ENCODE measurements at regions not wholly inside any gene's neighbourhood (a gene's known extent, or its start where the extent isn't known, plus 50 kb on each side); places are given as distances from the start of the nearest gene placed in this dataset.
"Not testable (repeated sequence)": the region's sequence is repeated elsewhere in the genome, so short reads cannot be mapped to it uniquely, and the experiment has no call there.

DNA sequence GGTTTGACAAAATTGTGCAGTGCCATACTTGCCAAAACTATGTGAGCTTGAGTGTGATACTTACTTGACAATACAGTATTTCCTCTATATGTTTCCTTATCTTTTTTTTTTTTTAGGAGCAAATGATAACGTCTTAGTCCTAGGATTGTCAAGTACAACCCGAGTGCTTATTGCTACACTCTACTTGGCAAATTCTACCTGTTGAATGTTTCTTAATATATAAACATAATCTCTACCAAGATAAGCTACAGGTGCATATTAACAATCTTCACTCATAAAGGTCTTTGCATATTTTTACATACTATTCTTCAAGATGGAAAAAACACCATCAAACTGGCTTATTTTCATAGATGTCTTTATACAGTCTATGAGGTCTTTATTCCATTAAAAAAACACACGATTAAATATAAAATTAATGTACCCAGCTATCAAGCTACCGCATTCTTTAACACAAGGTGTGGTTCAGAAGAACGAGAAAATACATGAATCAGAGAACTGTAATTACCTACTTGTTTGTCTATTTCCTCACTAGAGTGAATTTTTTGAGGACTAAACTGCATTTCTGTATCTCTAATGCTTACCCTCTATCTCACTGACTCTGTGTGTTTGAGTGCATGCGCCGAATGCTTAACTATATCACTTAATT lies 76.1 kb upstream of the PDSS1 start:
- DNase-seq (ENCODE audit: low read depth in 2 of 3, low spot score in 1 of 3) = no peak

DNA sequence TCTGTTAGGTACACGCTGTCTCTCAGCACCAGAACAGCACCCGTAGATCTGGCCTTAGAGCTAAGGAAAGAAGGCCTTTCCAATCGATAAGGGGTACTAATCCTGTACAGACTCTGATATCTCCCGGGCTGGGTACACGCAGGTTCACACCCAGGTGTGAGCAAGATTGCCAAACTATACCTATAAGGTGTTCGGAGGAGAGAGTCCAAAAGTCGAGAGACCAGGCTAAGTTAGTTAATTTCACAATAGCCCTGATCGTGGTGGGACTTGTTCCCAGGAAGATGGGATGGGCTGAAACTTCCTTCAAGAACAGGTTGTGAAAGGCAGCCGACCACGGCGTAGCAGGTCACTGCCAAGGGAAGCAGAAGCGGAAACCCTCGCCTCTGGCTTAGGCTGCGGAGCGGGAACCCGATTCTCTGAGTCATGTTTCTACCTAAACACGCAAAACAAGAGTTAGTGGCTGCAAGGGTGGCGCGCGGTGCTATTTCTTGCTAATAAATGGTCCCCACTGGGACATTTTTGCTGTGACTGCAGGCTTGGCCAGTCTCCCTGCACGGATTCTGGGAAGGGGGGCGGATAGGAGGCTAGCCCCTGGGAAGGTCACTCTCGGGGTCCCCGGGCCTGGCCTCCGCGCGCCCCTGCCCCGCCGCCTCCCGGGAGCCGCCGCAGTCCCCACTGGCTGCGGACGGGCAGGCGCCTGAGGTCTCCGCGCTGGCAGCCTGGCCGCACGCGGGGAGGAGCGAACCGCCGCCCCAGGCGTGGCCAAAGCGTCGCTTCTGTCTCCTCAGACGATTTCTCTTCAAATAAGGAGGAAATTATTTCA lies 75.4 kb upstream of the PDSS1 start:
- DNase-seq (ENCODE audit: low read depth in 2 of 3, low spot score in 1 of 3) = peak in 2 of 3 donors; percentile 9 to 22

DNA sequence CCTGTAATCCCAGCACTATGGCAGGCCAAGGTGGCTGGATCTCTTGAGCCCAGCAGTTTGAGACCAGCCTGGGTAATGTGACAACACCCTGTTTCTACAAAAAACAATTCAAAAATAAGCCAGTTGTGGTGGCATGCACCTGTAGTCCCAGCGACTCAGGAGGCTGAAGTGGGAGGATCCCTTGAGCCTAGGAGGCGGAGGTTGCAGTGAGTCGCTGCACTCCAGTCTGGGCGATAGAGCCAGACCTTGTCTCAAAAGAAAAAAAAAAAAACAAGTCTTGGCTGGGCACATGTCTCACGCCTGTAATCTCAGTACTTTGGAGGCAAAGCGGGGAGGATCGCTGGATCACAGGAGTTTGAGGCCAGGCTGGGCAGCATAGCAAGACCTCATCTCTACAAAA lies 74.6 kb upstream of the PDSS1 start:
- DNase-seq (ENCODE audit: low read depth in 2 of 3, low spot score in 1 of 3) = no peak

DNA sequence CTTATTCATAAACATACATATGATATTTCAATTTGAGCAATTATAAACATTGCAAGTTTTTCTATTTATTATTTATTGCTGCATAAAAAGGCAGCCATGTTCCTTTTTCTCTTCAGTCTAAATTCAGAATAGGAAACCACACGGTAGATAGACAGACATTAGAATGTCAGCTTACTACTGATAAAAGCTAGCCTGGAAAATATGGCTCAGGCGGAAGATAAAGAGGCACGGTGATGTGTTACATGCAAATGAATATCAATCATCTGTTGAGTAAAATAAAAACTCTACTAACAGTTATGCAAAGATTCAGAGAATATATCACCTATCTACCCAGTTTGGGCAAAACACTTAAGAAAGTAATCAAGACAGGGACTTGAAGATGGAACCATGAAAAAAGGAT lies 73.5 kb upstream of the PDSS1 start:
- no peak for DNase-seq (ENCODE audit: low read depth in 2 of 3, low spot score in 1 of 3)

DNA sequence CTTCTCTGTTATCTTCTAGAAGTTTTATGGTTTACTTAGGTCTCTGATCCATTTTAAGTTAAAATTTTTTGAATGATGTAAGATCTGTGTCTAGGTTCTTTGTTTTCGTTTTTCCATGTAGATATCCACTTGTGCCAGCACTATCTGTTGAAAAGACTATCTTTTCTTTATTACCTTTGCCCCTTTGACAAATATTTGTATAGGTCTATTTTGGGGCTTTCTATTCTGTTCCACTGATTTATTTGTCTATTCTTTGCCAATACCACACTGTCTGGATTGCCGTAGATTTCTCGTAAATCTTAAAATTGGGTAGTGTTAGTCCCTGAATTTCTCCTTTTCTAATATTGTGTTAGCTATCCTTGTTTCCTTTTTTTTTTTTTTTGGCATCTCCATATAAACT lies 71.4 kb upstream of the PDSS1 start:
- DNase-seq (ENCODE audit: low read depth in 2 of 3, low spot score in 1 of 3) = no peak

DNA sequence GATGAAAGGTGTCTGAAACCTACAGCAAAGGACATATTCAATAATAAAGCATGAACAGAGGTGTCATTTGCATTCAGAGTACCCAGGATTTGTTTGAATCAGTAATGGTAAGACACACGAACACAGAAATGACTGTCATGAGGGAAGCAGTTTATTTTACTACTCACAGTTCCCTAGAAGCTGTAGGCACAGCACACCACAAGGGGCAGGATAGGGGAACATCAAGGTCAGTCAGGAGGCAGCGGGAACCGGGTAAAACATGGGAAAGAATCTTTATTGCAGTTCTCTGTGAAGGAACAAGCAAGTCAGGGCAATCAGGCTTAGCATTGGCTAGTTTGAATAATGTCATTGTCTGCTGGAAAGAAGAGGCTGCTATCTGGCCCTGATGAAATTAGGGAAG lies 70.2 kb upstream of the PDSS1 start:
- no peak for DNase-seq (ENCODE audit: low read depth in 2 of 3, low spot score in 1 of 3)

DNA sequence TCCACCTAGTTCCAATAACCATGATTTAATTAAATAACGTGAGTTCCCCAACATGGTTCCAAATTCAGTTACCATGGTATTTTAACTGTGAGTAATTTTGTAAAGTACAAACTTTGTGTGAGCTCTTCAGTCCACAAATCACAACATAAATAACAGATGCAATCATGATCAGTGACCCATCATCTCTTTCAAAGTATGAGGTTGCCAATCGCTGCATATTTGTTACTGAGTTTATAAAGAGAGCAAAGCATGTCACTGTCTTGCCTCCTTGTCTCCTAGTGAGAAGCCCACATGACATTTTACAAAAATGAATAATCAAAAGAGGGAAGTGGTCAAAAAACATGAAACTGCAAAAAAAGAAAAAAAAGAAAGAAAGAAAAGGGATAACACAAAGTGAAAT lies 69.1 kb upstream of the PDSS1 start:
- no peak for DNase-seq (ENCODE audit: low read depth in 2 of 3, low spot score in 1 of 3)

DNA sequence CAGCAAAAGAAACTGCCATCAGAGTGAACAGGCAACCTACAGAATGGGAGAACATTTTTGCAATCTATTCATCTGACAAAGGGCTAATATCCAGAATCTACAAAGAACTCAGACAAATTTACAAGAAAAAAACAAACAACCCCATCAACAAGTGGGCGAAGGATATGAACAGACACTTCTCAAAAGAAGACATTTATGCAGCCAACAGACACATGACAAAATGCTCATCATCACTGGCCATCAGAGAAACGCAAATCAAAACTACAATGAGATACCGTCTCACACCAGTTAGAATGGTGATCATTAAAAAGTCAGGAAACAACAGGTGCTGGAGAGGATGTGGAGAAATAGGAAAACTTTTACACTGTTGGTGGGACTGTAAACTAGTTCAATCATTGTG lies 65.3 kb upstream of the PDSS1 start:
- not testable (repeated sequence) for DNase-seq (ENCODE audit: low read depth in 2 of 3, low spot score in 1 of 3)

DNA sequence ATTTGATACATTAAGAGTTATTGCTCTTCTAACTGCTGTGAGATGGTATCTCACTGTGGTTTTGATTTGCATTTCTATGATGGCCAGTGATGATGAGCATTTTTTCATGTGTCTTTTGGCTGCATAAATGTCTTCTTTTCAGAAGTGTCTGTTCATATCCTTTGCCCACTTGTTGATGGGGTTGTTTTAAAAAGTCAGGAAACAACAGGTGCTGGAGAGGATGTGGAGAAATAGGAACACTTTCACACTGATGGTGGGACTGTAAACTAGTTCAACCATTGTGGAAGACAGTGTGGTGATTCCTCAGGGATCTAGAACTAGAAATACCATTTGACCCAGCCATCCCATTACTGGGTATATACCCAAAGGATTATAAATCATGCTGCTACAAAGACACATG lies 63.4 kb upstream of the PDSS1 start:
- not testable (repeated sequence) for DNase-seq (ENCODE audit: low read depth in 2 of 3, low spot score in 1 of 3)

DNA sequence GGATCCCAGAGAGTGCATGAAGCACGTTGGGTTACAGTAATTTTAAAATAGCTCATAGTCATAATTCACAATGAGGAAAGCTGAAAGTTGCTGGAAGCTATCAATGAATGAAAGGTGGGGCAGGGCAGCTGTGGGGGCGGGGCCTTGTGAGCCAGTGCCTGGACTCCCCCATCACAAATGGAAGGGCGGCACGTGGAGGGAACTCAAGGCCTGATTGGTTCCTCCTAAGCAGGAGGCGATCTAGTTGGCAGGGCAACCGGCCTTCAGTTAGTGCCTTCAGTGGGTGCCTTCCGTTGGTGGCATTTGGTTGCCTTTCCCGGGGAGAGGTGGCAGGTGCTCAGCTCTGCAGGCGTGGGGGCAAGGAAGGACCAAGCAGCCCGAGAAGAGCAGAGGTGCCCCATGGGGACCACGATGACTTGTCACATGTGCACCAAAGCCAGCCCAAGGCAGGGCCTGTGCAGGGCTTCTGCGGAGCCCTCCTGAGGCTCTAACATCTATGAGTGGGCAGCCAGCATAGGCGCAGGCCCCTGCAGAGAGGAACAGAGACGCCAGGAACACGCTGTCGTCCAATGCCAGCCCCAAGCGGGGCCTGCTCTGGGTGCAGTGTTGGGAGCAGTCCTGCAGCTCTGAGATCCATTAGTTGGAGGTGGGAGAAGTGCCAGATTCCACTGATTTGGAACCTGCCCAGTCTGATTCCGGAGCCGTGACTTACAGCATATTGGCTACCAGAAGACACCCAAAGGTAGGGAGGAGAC lies 59.8 kb upstream of the PDSS1 start:
- no peak for DNase-seq (ENCODE audit: low read depth in 2 of 3, low spot score in 1 of 3)

DNA sequence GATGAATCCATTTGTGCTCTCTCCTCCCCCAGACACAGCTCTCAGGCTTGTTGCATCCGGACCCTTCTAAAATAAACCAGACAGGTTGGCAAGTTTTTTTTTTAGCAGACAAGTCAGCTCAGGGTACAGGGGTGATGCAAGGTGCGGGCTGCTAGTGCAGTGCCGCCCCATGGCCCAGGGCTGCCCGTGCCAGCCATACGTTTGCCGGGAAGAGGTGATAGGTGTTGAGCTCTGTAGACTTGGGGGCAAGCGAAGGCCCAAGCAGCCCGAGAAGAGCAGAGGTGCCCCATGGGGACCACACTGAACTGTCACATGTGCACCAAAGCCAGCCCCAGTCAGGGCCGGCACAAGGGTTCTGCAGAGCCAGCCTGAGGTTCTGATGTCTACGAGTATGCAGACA lies 57.1 kb upstream of the PDSS1 start:
- no peak for DNase-seq (ENCODE audit: low read depth in 2 of 3, low spot score in 1 of 3)

DNA sequence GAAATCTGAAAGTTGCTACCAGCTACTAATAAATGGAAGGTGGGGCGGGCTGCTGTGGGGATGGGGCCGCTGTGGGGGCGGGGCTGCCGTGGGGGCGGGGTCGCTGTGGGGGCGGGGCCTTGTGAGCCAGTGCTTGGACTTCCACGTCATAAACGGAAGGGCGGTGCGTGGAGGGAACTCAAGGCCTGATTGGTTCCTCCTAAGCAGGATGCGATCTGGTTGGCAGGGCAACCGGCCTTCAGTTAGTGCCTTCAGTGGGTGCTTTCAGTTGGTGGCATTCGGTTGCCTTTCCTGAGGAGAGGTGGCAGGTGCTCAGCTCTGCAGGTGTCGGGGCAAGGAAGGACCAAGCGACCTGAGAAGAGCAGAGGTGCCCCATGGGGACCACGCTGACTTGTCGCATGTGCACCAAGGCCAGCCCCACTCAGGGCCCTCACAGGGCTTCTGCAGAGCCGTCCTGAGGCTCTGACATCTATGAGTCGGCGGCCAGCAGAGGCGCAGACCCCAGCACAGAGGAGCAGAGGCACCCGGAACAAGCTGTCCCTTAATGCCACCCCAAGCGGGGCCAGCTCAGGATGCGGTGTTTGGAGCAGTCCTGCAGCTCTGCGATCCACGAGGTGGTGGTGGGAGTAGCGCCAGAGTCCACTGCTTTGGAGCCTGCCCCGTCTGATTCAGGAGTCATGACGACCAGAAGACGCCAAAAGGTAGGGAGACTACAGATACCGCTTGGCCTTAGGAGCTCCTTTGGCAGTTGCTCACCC lies 54.4 kb upstream of the PDSS1 start:
- DNase-seq (ENCODE audit: low read depth in 2 of 3, low spot score in 1 of 3) = no peak

DNA sequence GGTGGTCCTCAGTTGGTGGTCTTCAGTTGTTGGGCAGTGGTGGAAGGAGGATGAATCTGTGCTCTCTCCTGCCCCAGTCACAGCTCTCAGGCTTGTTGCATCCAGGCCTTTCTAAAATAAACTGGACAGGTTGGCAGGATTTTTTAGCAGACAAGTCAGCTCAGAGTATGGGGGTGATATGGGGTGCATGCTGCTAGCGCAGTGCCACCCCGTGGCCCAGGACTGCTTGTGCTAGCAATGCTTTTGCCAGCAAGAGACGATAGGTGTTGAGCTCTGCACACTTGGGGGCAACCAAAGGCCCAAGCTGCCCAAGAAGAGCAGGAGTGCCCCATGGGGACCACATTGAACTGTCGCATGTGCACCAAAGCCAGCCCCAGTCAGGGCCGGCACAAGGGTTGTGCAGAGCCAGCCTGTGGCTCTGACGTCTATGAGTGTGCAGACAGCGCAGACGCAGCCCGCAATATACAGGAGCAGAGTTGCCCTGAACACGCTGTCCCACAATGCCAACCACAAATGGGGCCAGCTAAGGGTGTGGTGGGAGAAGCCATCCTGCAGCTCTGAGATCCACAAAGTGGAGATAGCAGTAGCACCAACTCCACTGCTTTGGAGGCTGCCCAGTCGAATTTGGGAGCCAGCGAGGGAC lies 49.8 kb upstream of the PDSS1 start:
- no peak for DNase-seq (ENCODE audit: low read depth in 2 of 3, low spot score in 1 of 3)

All from stimulated activated CD4-positive, alpha-beta T cell treated with anti-CD3 and anti-CD28 coated beads, Interleukin-12 subunit alpha, Interleukin-12 subunit beta, amount 100 ng/mL, for 48 hours (primary cell).